IPS-NIHi11 (cell line): ENCODE measurements at regions not wholly inside any gene's neighbourhood (a gene's known extent, or its start where the extent isn't known, plus 50 kb on each side); places are given as distances from the start of the nearest gene placed in this dataset.

Experiments used
- DNase-seq: peaks from one replicate; pipeline ENCODE4 v3.0.0; 2012; ENCODE audit warnings: mixed read lengths, low spot score

GRCh38 chrX:98371994-98372393 lies 1488.3 kb downstream of the RPA4 start:
- DNase-seq: peak; percentile 8

GRCh38 chrX:98379134-98379533 lies 1495.4 kb downstream of the RPA4 start:
- no peak for DNase-seq

- DNase-seq: peak; percentile 51
These were observed 1496.4 kb downstream of the RPA4 start for GRCh38 chrX:98380106-98380505.

GRCh38 chrX:98380556-98380955 lies 1496.8 kb downstream of the RPA4 start:
- DNase-seq: no peak

GRCh38 chrX:98398542-98398941 lies 1514.8 kb downstream of the RPA4 start:
- no peak for DNase-seq

GRCh38 chrX:98405376-98405775 lies 1521.7 kb downstream of the RPA4 start:
- DNase-seq: no peak

- no peak for DNase-seq
These were observed 1523.9 kb downstream of the RPA4 start for GRCh38 chrX:98407584-98407983.

GRCh38 chrX:98409867-98410266 lies 1526.2 kb downstream of the RPA4 start:
- no peak for DNase-seq

- DNase-seq: no peak
These were observed 1528.3 kb downstream of the RPA4 start for GRCh38 chrX:98412058-98412457.

- DNase-seq: no peak
These were observed 1538.8 kb downstream of the RPA4 start for GRCh38 chrX:98422536-98422935.

GRCh38 chrX:98432413-98432812 lies 1548.7 kb downstream of the RPA4 start:
- DNase-seq: no peak

- peak; percentile 14 for DNase-seq
These were observed 1564.8 kb downstream of the RPA4 start for GRCh38 chrX:98448524-98448923.

GRCh38 chrX:98452456-98452855 lies 1568.7 kb downstream of the RPA4 start:
- DNase-seq: no peak

- no peak for DNase-seq
These were observed 1576.0 kb downstream of the RPA4 start for GRCh38 chrX:98459669-98460068.

GRCh38 chrX:98480606-98481005 lies 1596.9 kb downstream of the RPA4 start:
- DNase-seq: no peak

- DNase-seq: no peak
These were observed 1597.9 kb downstream of the RPA4 start for GRCh38 chrX:98481636-98482035.

- DNase-seq: no peak
These were observed 1607.0 kb downstream of the RPA4 start for GRCh38 chrX:98490670-98491069.

- no peak for DNase-seq
These were observed 1617.7 kb downstream of the RPA4 start for GRCh38 chrX:98501426-98501825.

GRCh38 chrX:98506907-98507306 lies 1623.2 kb downstream of the RPA4 start:
- no peak for DNase-seq

- no peak for DNase-seq
These were observed 1630.3 kb downstream of the RPA4 start for GRCh38 chrX:98514032-98514431.

GRCh38 chrX:98516120-98516519 lies 1632.4 kb downstream of the RPA4 start:
- no peak for DNase-seq

GRCh38 chrX:98523026-98523425 lies 1639.3 kb downstream of the RPA4 start:
- no peak for DNase-seq

- DNase-seq: no peak
These were observed 1639.8 kb downstream of the RPA4 start for GRCh38 chrX:98523521-98523920.

- DNase-seq: peak; percentile 5
These were observed 1664.8 kb downstream of the RPA4 start for GRCh38 chrX:98548519-98548918.

GRCh38 chrX:98568795-98569194 lies 1685.1 kb downstream of the RPA4 start:
- no peak for DNase-seq
